Neural progenitor cell (in vitro differentiated cells): ENCODE measurements at regions not wholly inside any gene's neighbourhood (a gene's known extent, or its start where the extent isn't known, plus 50 kb on each side); places are given as distances from the start of the nearest gene placed in this dataset.

Experiments
- EZH2phosphoT487 ChIP-seq: fragments of 200-600 bp; sonication (generic); IDR thresholded peaks from 2 replicates; pipeline ENCODE4 v1.6.1; 2017; ENCODE audit warnings: antibody characterized with exemption
- TF ChIP-seq, protein P1 (sequence below): fragments of 200-600 bp; sonication (generic); IDR thresholded peaks from 2 replicates; pipeline ENCODE4 v1.5.1; 2017; ENCODE audit warnings: antibody characterized with exemption, mild to moderate bottlenecking

DNA sequence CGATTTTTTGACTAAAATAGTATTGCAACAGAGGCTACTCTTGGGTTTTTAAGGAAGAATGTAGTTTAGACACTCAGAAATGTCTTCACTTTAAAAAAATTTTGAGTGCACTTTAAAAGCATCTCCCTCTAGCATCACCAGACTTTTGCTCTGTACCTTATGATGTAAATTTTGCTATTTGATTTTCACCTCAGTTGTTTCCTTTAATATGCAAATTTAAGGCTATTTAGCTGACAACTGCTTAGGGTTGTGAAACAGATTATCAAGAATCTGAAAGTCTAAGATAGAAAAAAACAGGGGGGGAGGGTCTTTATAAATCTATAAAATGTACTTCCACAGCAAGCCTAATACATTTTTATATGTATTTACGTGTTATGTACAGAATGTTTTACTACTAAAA is 92.9 kb upstream of the USP38 start:
- TF ChIP-seq, protein P1, sequence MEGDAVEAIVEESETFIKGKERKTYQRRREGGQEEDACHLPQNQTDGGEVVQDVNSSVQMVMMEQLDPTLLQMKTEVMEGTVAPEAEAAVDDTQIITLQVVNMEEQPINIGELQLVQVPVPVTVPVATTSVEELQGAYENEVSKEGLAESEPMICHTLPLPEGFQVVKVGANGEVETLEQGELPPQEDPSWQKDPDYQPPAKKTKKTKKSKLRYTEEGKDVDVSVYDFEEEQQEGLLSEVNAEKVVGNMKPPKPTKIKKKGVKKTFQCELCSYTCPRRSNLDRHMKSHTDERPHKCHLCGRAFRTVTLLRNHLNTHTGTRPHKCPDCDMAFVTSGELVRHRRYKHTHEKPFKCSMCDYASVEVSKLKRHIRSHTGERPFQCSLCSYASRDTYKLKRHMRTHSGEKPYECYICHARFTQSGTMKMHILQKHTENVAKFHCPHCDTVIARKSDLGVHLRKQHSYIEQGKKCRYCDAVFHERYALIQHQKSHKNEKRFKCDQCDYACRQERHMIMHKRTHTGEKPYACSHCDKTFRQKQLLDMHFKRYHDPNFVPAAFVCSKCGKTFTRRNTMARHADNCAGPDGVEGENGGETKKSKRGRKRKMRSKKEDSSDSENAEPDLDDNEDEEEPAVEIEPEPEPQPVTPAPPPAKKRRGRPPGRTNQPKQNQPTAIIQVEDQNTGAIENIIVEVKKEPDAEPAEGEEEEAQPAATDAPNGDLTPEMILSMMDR: no peak
- TF ChIP-seq EZH2phosphoT487: no peak
